ENCODE measurements at regions not wholly inside any gene's neighbourhood (a gene's known extent, or its start where the extent isn't known, plus 50 kb on each side); places are given as distances from the start of the nearest gene placed in this dataset.

- no peak for DNase-seq (ENCODE audit: low read depth, low spot score)
Measured at GRCh38 chrX:128365492-128365891, 313.3 kb upstream of the ACTRT1 start.

GRCh38 chrX:128335671-128336070 lies 283.5 kb upstream of the ACTRT1 start:
- no peak for DNase-seq (ENCODE audit: low read depth, low spot score)

- DNase-seq (ENCODE audit: low read depth, low spot score), result no peak
Measured at GRCh38 chrX:128334821-128335220, 282.6 kb upstream of the ACTRT1 start.

GRCh38 chrX:128310912-128311311 lies 258.7 kb upstream of the ACTRT1 start:
- DNase-seq (ENCODE audit: low read depth, low spot score), result no peak

GRCh38 chrX:128309311-128309710 lies 257.1 kb upstream of the ACTRT1 start:
- DNase-seq (ENCODE audit: low read depth, low spot score), result no peak

- DNase-seq (ENCODE audit: low read depth, low spot score), result no peak
Measured at GRCh38 chrX:128294198-128294597, 242.0 kb upstream of the ACTRT1 start.

- no peak for DNase-seq (ENCODE audit: low read depth, low spot score)
Measured at GRCh38 chrX:128287693-128288092, 235.5 kb upstream of the ACTRT1 start.

GRCh38 chrX:128250621-128251020 lies 198.4 kb upstream of the ACTRT1 start:
- DNase-seq (ENCODE audit: low read depth, low spot score), result no peak

GRCh38 chrX:128216364-128216763 lies 164.2 kb upstream of the ACTRT1 start:
- no peak for DNase-seq (ENCODE audit: low read depth, low spot score)

- no peak for DNase-seq (ENCODE audit: low read depth, low spot score)
Measured at GRCh38 chrX:128165884-128166408, 113.7 kb upstream of the ACTRT1 start.

GRCh38 chrX:128156204-128156603 lies 104.0 kb upstream of the ACTRT1 start:
- no peak for DNase-seq (ENCODE audit: low read depth, low spot score)

GRCh38 chrX:128142745-128143144 lies 90.5 kb upstream of the ACTRT1 start:
- DNase-seq (ENCODE audit: low read depth, low spot score), result no peak

GRCh38 chrX:128106630-128107029 lies 54.4 kb upstream of the ACTRT1 start:
- DNase-seq (ENCODE audit: low read depth, low spot score), result peak; percentile 24

GRCh38 chrX:128105659-128106058 lies 53.5 kb upstream of the ACTRT1 start:
- DNase-seq (ENCODE audit: low read depth, low spot score), result no peak
